Thyroid gland (tissue), 4 donors: ENCODE measurements at regions not wholly inside any gene's neighbourhood (a gene's known extent, or its start where the extent isn't known, plus 50 kb on each side); places are given as distances from the start of the nearest gene placed in this dataset.

Experiments
- DNase-seq, 2 donors: peaks; one replicate each; pipeline ENCODE4 v3.0.0-alpha.2; 2019
- H3K27ac ChIP-seq, 3 donors: fragments of 200-600 bp; sonication (generic); 1 replicate in 2 of 3; 2 replicates in 1 of 3; pipeline ENCODE4 v1.5.1; 2016 to 2019; ENCODE audit warnings: mild to moderate bottlenecking in 1 of 3, moderate library complexity in 1 of 3
- H3K27me3 ChIP-seq: fragments of 200-600 bp; sonication (generic); one replicate; pipeline ENCODE4 v1.5.1; 2019
- H3K36me3 ChIP-seq, 2 donors: fragments of 200-600 bp; sonication (generic); one replicate each; pipeline ENCODE4 v1.5.1; 2016 to 2019
- H3K4me1 ChIP-seq, 2 donors: fragments of 200-600 bp; sonication (generic); one replicate each; pipeline ENCODE4 v1.5.1; 2017 to 2019
- H3K4me3 ChIP-seq, 3 donors: fragments of 200-600 bp; sonication (generic); replicated peaks in 1 of 3; 1 replicate in 2 of 3; 2 replicates in 1 of 3; pipeline ENCODE4 v1.5.1; 2016; ENCODE audit warnings: mild to moderate bottlenecking in 1 of 3
- H3K9me3 ChIP-seq: fragments of 200-600 bp; sonication (generic); one replicate; pipeline ENCODE4 v1.5.1; 2017
- CTCF ChIP-seq, 6 experiments: fragments of 200-600 bp in 3 of 6; fragments of 450-650 bp in 3 of 6; sonication (generic) in 3 of 6; IDR thresholded peaks; one replicate each; pipeline ENCODE4 v1.5.1; 2016 to 2019; ENCODE audit warnings: antibody characterized with exemption in 6 of 6, mild to moderate bottlenecking in 2 of 6, inconsistent platforms in 1 of 6, moderate library complexity in 1 of 6
- POLR2A ChIP-seq, 2 donors: fragments of 450-650 bp; IDR thresholded peaks; one replicate each; pipeline ENCODE4 v1.6.1; 2017; ENCODE audit warnings: antibody characterized with exemption in 2 of 2, mild to moderate bottlenecking in 2 of 2, moderate library complexity in 1 of 2
- WGBS, 2 donors: methylation state at CpG; one replicate each; pipeline ENCODE4 v1.1.5; 2017; 5-methylcytosine and 5-hydroxymethylcytosine counted together
- intact Hi-C: fragments of 100-400 bp; cut with DNase I; formaldehyde crosslinking; loops from one replicate; pipeline ENCODE4 v1.15.1; 2023

- Histone ChIP-seq H3K4me1 (no peaks in the 10 kb centered on the region), H3K27me3 (no peaks in the 10 kb centered on the region), H3K4me3 (no peak overlapping the region), H3K27ac (no peak overlapping the region), H3K9me3 (no peaks in the 10 kb centered on the region), H3K36me3 (no peaks in the 10 kb centered on the region)
- 71 to 76% methylated on average over 3 of the region's 3 CpGs for WGBS, 2 donors
- intact Hi-C loops, result no loop called here
- TF ChIP-seq POLR2A (IDR thresholded peaks at IDR 0.05) (no peak), CTCF (IDR thresholded peaks at IDR 0.05) (no peak)
- no peak for DNase-seq
Observed at GRCh38 chr10:36281831-36282331, 639.8 kb upstream of the FZD8 start.

GRCh38 chr10:36280890-36281499, 638.9 kb upstream of the FZD8 start:
- WGBS, 2 donors, result 92 to 97% methylated on average over 11 of the region's 11 CpGs
- TF ChIP-seq POLR2A (IDR thresholded peaks at IDR 0.05), result no peak
- TF ChIP-seq CTCF (IDR thresholded peaks at IDR 0.05), result no peak
- intact Hi-C loops, result no loop called here
- no peak overlapping the region for H3K4me3 ChIP-seq
- no peaks in the 10 kb centered on the region for H3K36me3 ChIP-seq
- no peak for DNase-seq
- H3K27ac ChIP-seq, result no peak overlapping the region
- H3K9me3 ChIP-seq, result no peaks in the 10 kb centered on the region
- H3K4me1 ChIP-seq, result no peaks in the 10 kb centered on the region
- no peaks in the 10 kb centered on the region for H3K27me3 ChIP-seq

- 83 to 94% methylated on average over 1 of the region's 1 CpG for WGBS, 2 donors
- intact Hi-C loops, result no loop called here
- no peak for TF ChIP-seq CTCF (IDR thresholded peaks at IDR 0.05)
- TF ChIP-seq POLR2A (IDR thresholded peaks at IDR 0.05), result no peak
Observed at GRCh38 chr10:36280321-36280741, 638.2 kb upstream of the FZD8 start.

GRCh38 chr10:36278176-36278575, 636.1 kb upstream of the FZD8 start:
- H3K9me3 ChIP-seq, result no peaks in the 10 kb centered on the region
- no peak for DNase-seq
- intact Hi-C loops, result no loop called here
- H3K4me1 ChIP-seq, result no peaks in the 10 kb centered on the region
- H3K36me3 ChIP-seq, result no peaks in the 10 kb centered on the region
- no peak overlapping the region for H3K27ac ChIP-seq
- WGBS, 2 donors, result 16 to 19% methylated on average over 3 of the region's 3 CpGs
- TF ChIP-seq CTCF (IDR thresholded peaks at IDR 0.05), result no peak
- no peak for TF ChIP-seq POLR2A (IDR thresholded peaks at IDR 0.05)
- no peak overlapping the region for H3K4me3 ChIP-seq
- H3K27me3 ChIP-seq, result no peaks in the 10 kb centered on the region

More at GRCh38 chr10:36280321-36280741, 638.2 kb upstream of the FZD8 start:
- DNase-seq, result no peak
- Histone ChIP-seq H3K4me1 (no peaks in the 10 kb centered on the region), H3K9me3 (no peaks in the 10 kb centered on the region), H3K36me3 (no peaks in the 10 kb centered on the region), H3K27me3 (no peaks in the 10 kb centered on the region), H3K4me3 (no peak overlapping the region), H3K27ac (no peak overlapping the region)

- no peaks in the 10 kb centered on the region for H3K4me1 ChIP-seq
- no peak for DNase-seq
- no peak overlapping the region for H3K27ac ChIP-seq
- intact Hi-C loops, result no loop called here
- no peaks in the 10 kb centered on the region for H3K9me3 ChIP-seq
- H3K36me3 ChIP-seq, result no peaks in the 10 kb centered on the region
- H3K4me3 ChIP-seq, result no peak overlapping the region
- TF ChIP-seq POLR2A (IDR thresholded peaks at IDR 0.05) (no peak), CTCF (IDR thresholded peaks at IDR 0.05) (no peak)
- no peaks in the 10 kb centered on the region for H3K27me3 ChIP-seq
Observed at GRCh38 chr10:36277459-36277858, 635.4 kb upstream of the FZD8 start.
